GM12878 (cell line): ENCODE measurements at regions not wholly inside any gene's neighbourhood (a gene's known extent, or its start where the extent isn't known, plus 50 kb on each side); places are given as distances from the start of the nearest gene placed in this dataset.

Source experiments
- ATAC-seq: fragments of 200-7000 bp; cut with Tn5 transposase; 3 replicates; pipeline ENCODE4 v1.9.1; 2020; ENCODE audit warnings: mild to moderate bottlenecking, moderate library complexity
- BruUV-seq: library from RNA; stranded (reverse); fragments of 400-500 nt; replicated peaks from 2 replicates; lab custom pipeline; 2021; lab: Mats Ljungman, UMichigan
- CTCF ChIA-PET: fragments of 300-600 bp; sonication (Branson Sonifier 250); formaldehyde crosslinking; extraction: SDS; loops from one replicate; lab custom pipeline; 2021; ENCODE audit warnings: inconsistent platforms; lab: Yijun Ruan, JAX
- POLR2A ChIA-PET: fragments of 350-600 bp; formaldehyde crosslinking; extraction: SDS; loops from one replicate; lab custom pipeline; 2021; ENCODE audit warnings: inconsistent platforms; lab: Charles Lee
- RAD21 ChIA-PET: fragments of 300-600 bp; sonication (Branson Sonifier 250); formaldehyde crosslinking; loops from one replicate; lab custom pipeline; 2023; ENCODE audit warnings: antibody characterized with exemption; ENCODE audit not compliant: unreplicated experiment; lab: Charles Lee
- SMC1A ChIA-PET: fragments of 300-600 bp; sonication (Branson Sonifier 250); formaldehyde crosslinking; loops from one replicate; lab custom pipeline; 2023; ENCODE audit not compliant: unreplicated experiment, uncharacterized antibody; lab: Charles Lee
- DNase-seq: peaks from one replicate; pipeline ENCODE4 v3.0.0-alpha.2; 2011; ENCODE audit warnings: low read depth, low spot score
- FAIRE-seq: peaks from 3 replicates; lab custom pipeline; 2011; peaks lifted over from hg19 to GRCh38; lab: Jason Lieb, UNC
- H2AFZ ChIP-seq: 2 replicates; pipeline ENCODE4 v1.6.0; 2011; ENCODE audit warnings: low read depth, low read length, control low read depth; ENCODE audit not compliant: control insufficient read depth
- H3K27ac ChIP-seq: 2 replicates; pipeline ENCODE4 v1.5.1; 2011; ENCODE audit warnings: control low read depth; ENCODE audit not compliant: control insufficient read depth, insufficient read depth
- H3K27me3 ChIP-seq, 2 experiments: replicated peaks in 1 of 2; 2 replicates each; pipeline versions ENCODE4 v1.6.0 to v1.6.1; 2011; ENCODE audit warnings: low read length in 1 of 2; ENCODE audit not compliant: control insufficient read depth in 2 of 2, insufficient read depth in 2 of 2
- H3K36me3 ChIP-seq, 2 experiments: 2 replicates each; pipeline ENCODE4 v1.5.1; 2011; ENCODE audit warnings: low read length in 1 of 2; ENCODE audit not compliant: control insufficient read depth in 2 of 2, insufficient read depth in 2 of 2
- H3K4me1 ChIP-seq: 2 replicates; pipeline ENCODE4 v1.6.1; 2011; ENCODE audit warnings: mild to moderate bottlenecking, low read length, moderate library complexity, mixed read lengths; ENCODE audit not compliant: control insufficient read depth, insufficient read depth
- H3K4me2 ChIP-seq: 2 replicates; pipeline ENCODE4 v1.6.0; 2011; ENCODE audit warnings: control low read depth; ENCODE audit not compliant: control insufficient read depth, insufficient read depth
- H3K4me3 ChIP-seq: fragments of 200-600 bp; sonication (generic); 2 replicates; pipeline ENCODE4 v1.5.1; 2016
- H3K79me2 ChIP-seq: 2 replicates; pipeline ENCODE4 v1.6.0; 2011; ENCODE audit warnings: low read length; ENCODE audit not compliant: control insufficient read depth, insufficient read depth
- H3K9ac ChIP-seq: 2 replicates; pipeline ENCODE4 v1.8.0; 2011; ENCODE audit warnings: low read length, control low read depth, mixed read lengths; ENCODE audit not compliant: control insufficient read depth, insufficient read depth
- H3K9me3 ChIP-seq: replicated peaks from 3 replicates; pipeline ENCODE4 v1.5.1; 2011; ENCODE audit warnings: mild to moderate bottlenecking, low read length; ENCODE audit not compliant: control insufficient read depth, insufficient read depth
- H4K20me1 ChIP-seq: 2 replicates; pipeline ENCODE4 v1.6.0; 2011; ENCODE audit not compliant: control insufficient read depth, insufficient read depth
- BCL3 ChIP-seq: IDR thresholded peaks from 2 replicates; pipeline ENCODE4 v1.6.1; 2011; ENCODE audit warnings: borderline replicate concordance, low read depth, mild to moderate bottlenecking, moderate library complexity, low read length; ENCODE audit not compliant: insufficient read depth, poor library complexity, severe bottlenecking
- BCLAF1 ChIP-seq: fragments of 450-650 bp; IDR thresholded peaks from 2 replicates; pipeline ENCODE4 v1.6.1; 2017; ENCODE audit warnings: antibody characterized with exemption, mild to moderate bottlenecking, moderate library complexity
- CBX5 ChIP-seq: sonication (generic); IDR thresholded peaks from 2 replicates; pipeline ENCODE4 v1.6.1; 2016; ENCODE audit warnings: low read depth, moderate library complexity, mild to moderate bottlenecking, inconsistent platforms
- FOXM1 ChIP-seq: IDR thresholded peaks from 2 replicates; pipeline ENCODE4 v1.6.1; 2012; ENCODE audit warnings: low read depth, mild to moderate bottlenecking, inconsistent platforms, low read length, moderate library complexity
- IRF4 ChIP-seq: IDR thresholded peaks from 2 replicates; pipeline ENCODE4 v1.6.1; 2011; ENCODE audit warnings: low read depth, low read length
- JUNB ChIP-seq: IDR thresholded peaks from 2 replicates; pipeline ENCODE4 v1.6.1; 2016; ENCODE audit warnings: antibody characterized with exemption, mild to moderate bottlenecking
- SREBF2 ChIP-seq: IDR thresholded peaks from 2 replicates; pipeline ENCODE4 v1.6.1; 2012; ENCODE audit warnings: mild to moderate bottlenecking, low read length
- TAF1 ChIP-seq: IDR thresholded peaks from 2 replicates; pipeline ENCODE4 v1.6.1; 2011; ENCODE audit warnings: mild to moderate bottlenecking, low read depth, low read length, borderline replicate concordance
- WGBS: methylation state at CpG from one replicate; pipeline ENCODE4 v1.1.6; 2016; ENCODE audit warnings: low lambda C conversion rate; ENCODE audit not compliant: insufficient replicate concordance, insufficient coverage; ENCODE audit errors: missing lambda C conversion rate; 5-methylcytosine and 5-hydroxymethylcytosine counted together
- in situ Hi-C: fragments of 300-500 bp; cut with MboI; formaldehyde crosslinking; loops from 9 replicates; pipeline ENCODE4 v1.14.3; 2018; ENCODE audit warnings: mixed read lengths
- intact Hi-C: fragments of 100-400 bp; cut with micrococcal nuclease; formaldehyde crosslinking; loops from one replicate; pipeline ENCODE4 v1.14.2; 2022; ENCODE audit not compliant: unreplicated experiment
- TF ChIP-seq, protein P1 (sequence below): fragments of 450-650 bp; IDR thresholded peaks from 2 replicates; pipeline ENCODE4 v1.6.1; 2017; ENCODE audit warnings: mild to moderate bottlenecking, moderate library complexity
- TF ChIP-seq, protein P2 (sequence below): fragments of 450-650 bp; IDR thresholded peaks from 2 replicates; pipeline ENCODE4 v1.6.1; 2016; ENCODE audit warnings: mild to moderate bottlenecking

- TF ChIP-seq BCLAF1 (no peak), JUNB (no peak), CBX5 (no peak), FOXM1 (no peak)
- TF ChIP-seq, protein P1, sequence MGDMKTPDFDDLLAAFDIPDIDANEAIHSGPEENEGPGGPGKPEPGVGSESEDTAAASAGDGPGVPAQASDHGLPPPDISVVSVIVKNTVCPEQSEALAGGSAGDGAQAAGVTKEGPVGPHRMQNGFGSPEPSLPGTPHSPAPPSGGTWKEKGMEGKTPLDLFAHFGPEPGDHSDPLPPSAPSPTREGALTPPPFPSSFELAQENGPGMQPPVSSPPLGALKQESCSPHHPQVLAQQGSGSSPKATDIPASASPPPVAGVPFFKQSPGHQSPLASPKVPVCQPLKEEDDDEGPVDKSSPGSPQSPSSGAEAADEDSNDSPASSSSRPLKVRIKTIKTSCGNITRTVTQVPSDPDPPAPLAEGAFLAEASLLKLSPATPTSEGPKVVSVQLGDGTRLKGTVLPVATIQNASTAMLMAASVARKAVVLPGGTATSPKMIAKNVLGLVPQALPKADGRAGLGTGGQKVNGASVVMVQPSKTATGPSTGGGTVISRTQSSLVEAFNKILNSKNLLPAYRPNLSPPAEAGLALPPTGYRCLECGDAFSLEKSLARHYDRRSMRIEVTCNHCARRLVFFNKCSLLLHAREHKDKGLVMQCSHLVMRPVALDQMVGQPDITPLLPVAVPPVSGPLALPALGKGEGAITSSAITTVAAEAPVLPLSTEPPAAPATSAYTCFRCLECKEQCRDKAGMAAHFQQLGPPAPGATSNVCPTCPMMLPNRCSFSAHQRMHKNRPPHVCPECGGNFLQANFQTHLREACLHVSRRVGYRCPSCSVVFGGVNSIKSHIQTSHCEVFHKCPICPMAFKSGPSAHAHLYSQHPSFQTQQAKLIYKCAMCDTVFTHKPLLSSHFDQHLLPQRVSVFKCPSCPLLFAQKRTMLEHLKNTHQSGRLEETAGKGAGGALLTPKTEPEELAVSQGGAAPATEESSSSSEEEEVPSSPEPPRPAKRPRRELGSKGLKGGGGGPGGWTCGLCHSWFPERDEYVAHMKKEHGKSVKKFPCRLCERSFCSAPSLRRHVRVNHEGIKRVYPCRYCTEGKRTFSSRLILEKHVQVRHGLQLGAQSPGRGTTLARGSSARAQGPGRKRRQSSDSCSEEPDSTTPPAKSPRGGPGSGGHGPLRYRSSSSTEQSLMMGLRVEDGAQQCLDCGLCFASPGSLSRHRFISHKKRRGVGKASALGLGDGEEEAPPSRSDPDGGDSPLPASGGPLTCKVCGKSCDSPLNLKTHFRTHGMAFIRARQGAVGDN: no peak
These were observed 347.2 kb upstream of the MKI67 start (continued) for GRCh38 chr10:128473396-128473795.

GRCh38 chr10:128473911-128474310 is 347.7 kb upstream of the MKI67 start:
- no peak overlapping the region for H3K4me3 ChIP-seq
- H3K4me2 ChIP-seq: no peak overlapping the region
- in situ Hi-C loops: no loop called here
- no peak overlapping the region for H3K27ac ChIP-seq
- intact Hi-C loops: no loop called here
- 16% methylated on average over 8 of the region's 8 CpGs for WGBS
- no peak for FAIRE-seq
- no peak for DNase-seq
- CTCF ChIA-PET: no interaction called here
- H3K36me3 ChIP-seq: no peaks in the 10 kb centered on the region
- H3K4me1 ChIP-seq: no peaks in the 10 kb centered on the region
- RAD21 ChIA-PET: no interaction called here
- H3K9me3 ChIP-seq: no peaks in the 10 kb centered on the region
- ATAC-seq: no peak
- no peaks in the 10 kb centered on the region for H4K20me1 ChIP-seq
- H3K27me3 ChIP-seq: no peaks in the 10 kb centered on the region
- POLR2A ChIA-PET: no interaction called here
- BruUV-seq: no TSS peak
- H2AFZ ChIP-seq: no peak overlapping the region
- no peak overlapping the region for H3K9ac ChIP-seq
- SMC1A ChIA-PET: no interaction called here
- H3K79me2 ChIP-seq: no peaks in the 10 kb centered on the region
- TF ChIP-seq CBX5: no peak
- no peak for TF ChIP-seq SREBF2
- TF ChIP-seq BCL3: no peak
- no peak for TF ChIP-seq TAF1
- no peak for TF ChIP-seq BCLAF1
- TF ChIP-seq, protein P2, sequence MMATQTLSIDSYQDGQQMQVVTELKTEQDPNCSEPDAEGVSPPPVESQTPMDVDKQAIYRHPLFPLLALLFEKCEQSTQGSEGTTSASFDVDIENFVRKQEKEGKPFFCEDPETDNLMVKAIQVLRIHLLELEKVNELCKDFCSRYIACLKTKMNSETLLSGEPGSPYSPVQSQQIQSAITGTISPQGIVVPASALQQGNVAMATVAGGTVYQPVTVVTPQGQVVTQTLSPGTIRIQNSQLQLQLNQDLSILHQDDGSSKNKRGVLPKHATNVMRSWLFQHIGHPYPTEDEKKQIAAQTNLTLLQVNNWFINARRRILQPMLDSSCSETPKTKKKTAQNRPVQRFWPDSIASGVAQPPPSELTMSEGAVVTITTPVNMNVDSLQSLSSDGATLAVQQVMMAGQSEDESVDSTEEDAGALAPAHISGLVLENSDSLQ: no peak
- no peak for TF ChIP-seq IRF4
